Kidney epithelial cell (primary cell): ENCODE measurements at regions not wholly inside any gene's neighbourhood (a gene's known extent, or its start where the extent isn't known, plus 50 kb on each side); places are given as distances from the start of the nearest gene placed in this dataset.

Source experiments
- DNase-seq: peaks from one replicate; pipeline ENCODE4 v3.0.0-alpha.2; 2010; ENCODE audit warnings: low read depth
- H3K27me3 ChIP-seq: 2 replicates; pipeline ENCODE4 v1.6.0; 2011; ENCODE audit warnings: low read length; ENCODE audit not compliant: control insufficient read depth, insufficient read depth
- H3K36me3 ChIP-seq: 2 replicates; pipeline ENCODE4 v1.5.1; 2011; ENCODE audit warnings: low read length; ENCODE audit not compliant: control insufficient read depth, insufficient read depth
- H3K4me3 ChIP-seq: 2 replicates; pipeline ENCODE4 v1.5.1; 2011; ENCODE audit warnings: low read depth, mild to moderate bottlenecking, control low read depth, low read length
- TF ChIP-seq, protein P1 (sequence below): IDR thresholded peaks from 2 replicates; pipeline ENCODE4 v1.5.1; 2011; ENCODE audit warnings: mild to moderate bottlenecking, moderate library complexity, low read length, control low read depth, inconsistent platforms; ENCODE audit not compliant: insufficient read depth, poor library complexity, severe bottlenecking

DNA sequence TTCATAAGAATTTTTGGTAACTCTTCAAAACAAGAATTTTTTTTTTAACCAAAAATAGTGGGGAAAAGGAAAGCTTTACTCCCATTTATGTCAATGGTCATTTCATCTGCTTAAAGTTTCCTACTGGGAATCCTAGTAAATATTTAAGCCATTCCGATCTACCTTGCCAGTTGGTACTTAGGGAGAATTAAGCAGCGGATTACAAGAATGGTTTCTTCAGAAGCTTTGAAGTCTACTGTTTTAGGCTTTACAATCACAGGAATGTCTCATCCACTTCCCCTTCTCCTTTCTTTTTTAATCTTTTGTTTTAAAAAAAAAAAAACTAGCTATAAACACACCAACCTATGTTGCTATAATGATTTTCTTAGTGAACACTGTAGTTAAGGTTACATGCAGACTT, 341.4 kb upstream of the ATP11B start:
- Histone ChIP-seq H3K36me3 (no peaks in the 10 kb centered on the region), H3K27me3 (no peaks in the 10 kb centered on the region), H3K4me3 (no peak overlapping the region)
- TF ChIP-seq, protein P1, sequence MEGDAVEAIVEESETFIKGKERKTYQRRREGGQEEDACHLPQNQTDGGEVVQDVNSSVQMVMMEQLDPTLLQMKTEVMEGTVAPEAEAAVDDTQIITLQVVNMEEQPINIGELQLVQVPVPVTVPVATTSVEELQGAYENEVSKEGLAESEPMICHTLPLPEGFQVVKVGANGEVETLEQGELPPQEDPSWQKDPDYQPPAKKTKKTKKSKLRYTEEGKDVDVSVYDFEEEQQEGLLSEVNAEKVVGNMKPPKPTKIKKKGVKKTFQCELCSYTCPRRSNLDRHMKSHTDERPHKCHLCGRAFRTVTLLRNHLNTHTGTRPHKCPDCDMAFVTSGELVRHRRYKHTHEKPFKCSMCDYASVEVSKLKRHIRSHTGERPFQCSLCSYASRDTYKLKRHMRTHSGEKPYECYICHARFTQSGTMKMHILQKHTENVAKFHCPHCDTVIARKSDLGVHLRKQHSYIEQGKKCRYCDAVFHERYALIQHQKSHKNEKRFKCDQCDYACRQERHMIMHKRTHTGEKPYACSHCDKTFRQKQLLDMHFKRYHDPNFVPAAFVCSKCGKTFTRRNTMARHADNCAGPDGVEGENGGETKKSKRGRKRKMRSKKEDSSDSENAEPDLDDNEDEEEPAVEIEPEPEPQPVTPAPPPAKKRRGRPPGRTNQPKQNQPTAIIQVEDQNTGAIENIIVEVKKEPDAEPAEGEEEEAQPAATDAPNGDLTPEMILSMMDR: no peak
- DNase-seq: no peak

DNA sequence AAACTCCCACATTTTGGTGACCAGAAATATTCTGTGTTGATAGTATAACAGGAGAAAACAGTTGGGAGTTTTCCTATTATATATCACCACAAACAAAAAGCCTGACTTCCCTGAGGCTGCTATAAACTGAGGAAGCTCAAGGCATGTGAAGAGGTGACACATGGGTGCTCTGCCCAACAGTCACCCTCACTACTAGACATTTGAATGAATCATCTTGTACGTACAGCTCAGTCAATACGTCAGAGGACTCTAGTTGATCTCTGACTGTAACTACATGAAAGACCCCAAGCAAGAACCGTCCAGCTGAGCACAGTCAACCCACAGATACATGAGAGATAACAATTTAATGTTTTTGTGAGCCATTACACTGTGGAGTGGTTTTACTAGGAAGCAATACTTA, 338.3 kb upstream of the ATP11B start:
- Histone ChIP-seq H3K36me3 (no peaks in the 10 kb centered on the region), H3K4me3 (no peak overlapping the region), H3K27me3 (no peaks in the 10 kb centered on the region)
- TF ChIP-seq, protein P1: no peak
- no peak for DNase-seq

DNA sequence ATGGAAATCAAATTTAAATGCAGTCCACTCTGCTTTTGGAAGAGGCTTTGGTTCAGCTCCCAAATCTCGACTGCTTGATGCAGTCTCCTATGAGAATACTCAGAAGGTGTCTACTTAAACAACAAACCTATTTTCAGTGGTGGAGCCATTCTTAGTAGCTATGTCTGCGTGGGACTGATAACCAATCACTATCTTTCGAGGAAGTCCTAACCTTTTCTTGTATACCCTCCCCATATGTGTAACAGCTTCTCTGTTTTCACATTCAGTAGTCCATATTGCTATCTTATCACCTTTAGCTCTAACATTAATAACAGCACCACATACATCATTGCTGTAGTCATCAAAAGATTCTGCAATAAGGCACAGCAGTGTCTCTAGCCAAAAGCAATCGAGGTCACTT, 333.0 kb upstream of the ATP11B start:
- Histone ChIP-seq H3K27me3 (no peaks in the 10 kb centered on the region), H3K36me3 (no peaks in the 10 kb centered on the region), H3K4me3 (no peak overlapping the region)
- DNase-seq: no peak
- TF ChIP-seq, protein P1: no peak

DNA sequence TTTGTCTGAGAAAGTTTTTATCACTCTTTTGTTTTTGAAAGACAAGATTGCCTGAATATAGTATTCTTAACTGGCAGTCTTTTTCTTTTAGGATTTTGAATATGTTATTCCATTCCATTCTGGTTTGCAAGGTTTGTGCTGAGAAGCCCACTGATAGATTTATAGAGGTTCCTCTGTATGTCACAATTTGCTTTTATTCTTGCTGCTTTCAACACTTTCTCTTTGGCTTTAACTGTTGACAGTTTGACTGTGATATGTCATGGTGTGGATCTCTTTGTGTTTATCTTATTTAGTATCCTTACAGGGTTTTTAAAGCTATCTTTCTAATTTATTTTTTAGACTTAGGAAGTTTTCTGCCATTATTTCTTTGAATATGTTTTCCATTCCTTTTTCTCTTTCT, 331.2 kb upstream of the ATP11B start:
- Histone ChIP-seq H3K4me3 (no peak overlapping the region), H3K36me3 (no peaks in the 10 kb centered on the region), H3K27me3 (no peaks in the 10 kb centered on the region)
- TF ChIP-seq, protein P1: no peak
- DNase-seq: no peak

DNA sequence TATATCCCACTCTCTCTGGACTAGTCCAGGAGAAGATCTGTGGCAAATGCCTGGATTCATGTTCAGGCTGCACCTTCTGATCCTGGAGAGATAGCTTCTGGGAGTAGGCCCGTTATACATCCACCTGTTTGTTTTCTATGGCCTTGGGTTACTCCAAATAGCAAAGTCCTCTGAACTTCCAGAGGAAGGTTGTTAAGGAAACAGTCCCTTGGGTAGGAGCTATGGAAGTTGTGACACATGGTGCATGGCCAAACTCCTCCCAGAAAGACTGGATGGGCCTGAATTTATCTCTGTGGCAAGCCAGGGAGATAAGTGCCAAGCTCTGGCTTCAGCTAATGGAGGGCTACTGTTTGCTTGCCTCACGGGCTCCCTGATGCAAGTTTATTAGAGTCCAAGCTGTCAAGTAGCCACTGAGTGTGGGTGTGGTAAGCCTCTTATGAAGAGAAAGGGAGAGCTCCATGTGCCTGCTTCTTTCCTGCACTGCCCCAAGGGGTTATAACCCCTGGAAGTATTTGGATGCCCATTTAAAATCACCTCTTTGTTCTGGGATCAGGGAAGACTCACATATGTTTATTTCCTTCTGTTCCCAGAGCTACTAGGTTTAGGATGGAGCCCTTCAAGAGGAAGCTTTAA, 328.7 kb upstream of the ATP11B start:
- no peaks in the 10 kb centered on the region for H3K36me3 ChIP-seq
- no peak for DNase-seq
- no peaks in the 10 kb centered on the region for H3K27me3 ChIP-seq
- TF ChIP-seq, protein P1: no peak
- no peak overlapping the region for H3K4me3 ChIP-seq
